ENCODE measurements at regions not wholly inside any gene's neighbourhood (a gene's known extent, or its start where the extent isn't known, plus 50 kb on each side); places are given as distances from the start of the nearest gene placed in this dataset.

DNA sequence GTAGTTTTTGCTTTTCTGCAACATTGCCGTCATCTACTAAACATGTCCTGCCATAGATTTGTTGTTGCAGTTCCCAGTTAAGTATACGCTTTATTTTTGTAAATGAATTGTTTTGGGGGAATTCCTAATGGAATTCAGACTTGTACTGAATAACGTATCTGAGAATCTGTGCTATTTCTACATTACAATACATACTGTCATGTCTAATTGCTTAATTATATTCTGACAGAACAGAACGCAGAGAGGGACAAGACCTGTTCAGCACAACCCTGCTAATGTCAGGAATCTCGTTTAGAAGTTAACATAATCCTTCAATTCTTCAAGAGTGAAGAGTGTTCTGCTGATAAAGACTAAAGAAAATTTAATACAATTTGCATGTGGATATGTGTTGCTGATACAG is 861.1 kb upstream of the KLHL1 start:
- DNase-seq = no peak

DNA sequence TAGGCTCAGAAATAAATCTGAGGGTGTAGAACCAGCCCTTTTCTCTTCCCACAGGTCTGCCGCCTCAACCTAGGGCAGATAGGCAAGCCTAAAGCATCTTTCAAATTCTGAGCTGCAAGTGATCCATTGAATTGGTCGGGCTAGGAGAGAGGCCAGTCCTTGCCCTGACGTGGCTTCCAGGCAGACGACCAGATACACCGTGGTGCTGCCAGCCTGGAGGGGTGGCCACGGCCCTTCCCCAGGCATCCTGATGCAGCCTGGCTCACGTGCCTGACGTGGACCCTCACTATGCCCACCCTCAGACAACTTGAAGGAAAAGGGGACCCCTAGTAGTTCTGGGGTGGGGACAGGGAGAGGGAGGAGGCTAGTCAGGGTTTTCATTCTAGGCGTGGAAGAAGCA is 859.3 kb upstream of the KLHL1 start:
- no peak for DNase-seq

DNA sequence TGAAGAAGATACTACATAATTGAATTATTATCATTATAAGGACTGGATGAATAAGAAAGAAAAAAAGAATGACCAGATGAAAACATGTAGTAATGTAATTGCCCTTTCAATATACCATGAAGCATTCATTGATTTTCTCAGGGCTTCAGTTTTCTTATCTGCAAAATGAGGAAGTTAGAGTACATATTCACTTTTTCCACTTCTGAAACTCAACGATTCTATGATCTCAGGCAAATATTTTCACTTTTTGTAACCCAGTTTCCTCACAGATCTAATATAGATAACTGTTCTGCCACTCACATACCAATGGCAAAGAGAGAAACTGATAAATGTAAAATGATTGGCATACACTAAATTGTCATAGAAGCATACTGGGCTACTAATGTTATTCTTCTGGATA is 856.6 kb upstream of the KLHL1 start:
- DNase-seq = no peak

DNA sequence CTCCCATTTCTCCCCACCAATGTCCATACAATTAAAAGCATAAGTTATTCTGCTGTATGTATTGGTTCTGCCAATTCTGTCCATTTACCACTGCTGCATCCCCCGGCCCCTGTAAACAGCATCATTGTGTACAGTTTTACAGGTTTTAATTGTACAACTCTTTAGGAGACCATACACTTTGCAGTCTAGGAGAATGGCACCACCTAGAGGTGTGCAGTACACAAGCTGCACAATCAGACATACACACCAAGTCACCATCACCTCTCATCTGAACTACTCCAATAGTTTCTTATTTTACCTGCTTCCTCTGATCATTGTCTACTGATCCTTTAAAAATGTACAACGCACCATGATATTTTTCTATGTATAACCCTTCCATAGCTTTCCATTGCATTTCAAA is 855.9 kb upstream of the KLHL1 start:
- DNase-seq = no peak

DNA sequence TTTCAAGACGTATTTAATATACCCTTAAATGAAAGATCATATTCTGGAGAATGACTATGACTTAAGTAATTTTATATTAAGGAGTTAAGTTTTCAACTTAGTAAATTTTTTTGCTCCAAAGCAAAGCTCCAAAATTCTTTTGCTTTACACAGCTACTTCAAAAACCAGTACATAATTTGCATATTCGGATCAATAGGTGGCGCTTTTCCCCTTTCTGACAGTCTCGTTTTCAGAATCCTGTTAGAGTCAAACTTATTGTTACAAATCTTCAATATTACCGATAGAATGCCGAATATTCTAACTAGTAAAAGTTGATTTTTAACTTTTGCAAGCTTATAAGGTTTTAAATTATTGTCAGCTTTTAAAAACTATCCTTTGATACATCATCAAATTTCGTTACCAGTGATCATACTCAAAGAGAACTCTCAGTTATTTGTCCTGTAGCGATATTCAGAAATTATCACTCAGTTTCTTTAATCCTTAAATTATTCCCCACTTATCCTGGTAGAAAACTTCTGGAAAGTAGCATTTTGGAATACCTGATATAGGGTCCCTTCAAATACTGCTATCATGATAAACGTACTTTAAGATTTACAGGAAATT is 852.7 kb upstream of the KLHL1 start:
- DNase-seq = peak; percentile 0

DNA sequence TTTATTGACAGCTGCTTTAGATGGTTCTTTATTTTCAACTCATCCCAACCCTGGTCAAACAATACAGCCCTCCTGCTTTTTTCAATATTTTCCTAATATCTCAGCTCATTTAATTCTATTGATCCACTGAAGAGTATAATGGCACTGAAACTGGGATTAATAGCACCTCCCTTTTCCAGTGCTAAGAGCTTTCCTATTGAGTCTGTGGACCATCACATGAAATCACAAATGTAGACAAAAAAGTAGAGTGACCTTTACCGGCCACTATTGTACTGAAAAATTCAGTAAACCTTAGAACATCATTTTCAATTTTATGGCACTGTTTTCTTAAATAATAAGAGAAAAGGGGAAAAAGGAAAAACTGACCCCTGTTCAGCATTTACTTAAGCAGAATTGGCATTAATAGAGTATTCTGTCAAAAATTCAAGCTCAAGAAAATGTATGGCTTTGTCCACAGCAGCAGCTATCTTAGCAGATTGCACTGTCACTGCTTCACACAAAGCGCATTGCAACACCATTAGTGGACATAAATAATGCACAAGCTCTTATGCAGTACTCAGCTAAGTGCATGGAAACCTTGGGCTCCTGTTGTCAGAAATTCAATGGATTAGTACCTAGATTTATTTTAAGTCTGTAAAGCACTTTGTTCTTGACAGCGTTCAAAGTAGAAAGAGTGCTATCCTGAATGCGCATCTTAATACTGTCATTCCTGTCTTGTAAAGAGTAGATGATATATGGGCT is 851.0 kb upstream of the KLHL1 start:
- DNase-seq = no peak

DNA sequence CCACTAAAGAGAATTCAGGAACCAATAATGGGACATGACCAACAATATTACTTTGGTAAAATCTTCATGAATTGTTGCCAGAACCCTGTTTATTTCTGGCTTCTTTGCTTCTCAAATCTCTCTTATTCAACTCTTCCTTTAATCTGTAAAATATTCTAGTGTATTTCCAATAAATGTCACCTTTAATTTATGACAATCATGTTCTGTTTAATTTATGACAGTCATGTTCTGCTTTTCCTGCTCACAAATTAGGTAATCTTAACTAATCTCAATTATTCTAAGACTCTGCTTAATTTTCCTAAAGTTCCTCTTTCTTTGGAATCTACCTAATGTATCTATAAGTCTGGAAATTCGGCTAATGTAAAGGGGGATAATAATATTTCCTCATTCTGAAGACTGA is 847.6 kb upstream of the KLHL1 start:
- no peak for DNase-seq

DNA sequence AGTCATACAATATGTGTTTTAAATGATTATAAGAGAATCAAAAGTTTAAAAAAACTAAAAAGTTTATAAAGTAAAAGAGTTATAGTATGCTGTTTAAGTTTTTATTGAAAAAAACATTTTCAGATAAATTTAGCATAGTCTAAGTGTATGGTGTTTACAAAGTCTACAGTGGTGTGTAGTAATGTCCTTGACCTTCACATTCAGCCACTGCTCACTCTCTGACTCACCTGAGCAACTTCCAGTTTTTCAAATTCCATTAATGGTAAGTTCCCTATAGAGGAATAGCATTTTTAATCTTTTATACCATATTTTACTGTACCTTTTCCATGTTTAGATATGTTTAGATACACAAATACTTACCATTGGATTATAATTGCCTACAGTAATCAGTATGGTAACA is 842.4 kb upstream of the KLHL1 start:
- DNase-seq = no peak

DNA sequence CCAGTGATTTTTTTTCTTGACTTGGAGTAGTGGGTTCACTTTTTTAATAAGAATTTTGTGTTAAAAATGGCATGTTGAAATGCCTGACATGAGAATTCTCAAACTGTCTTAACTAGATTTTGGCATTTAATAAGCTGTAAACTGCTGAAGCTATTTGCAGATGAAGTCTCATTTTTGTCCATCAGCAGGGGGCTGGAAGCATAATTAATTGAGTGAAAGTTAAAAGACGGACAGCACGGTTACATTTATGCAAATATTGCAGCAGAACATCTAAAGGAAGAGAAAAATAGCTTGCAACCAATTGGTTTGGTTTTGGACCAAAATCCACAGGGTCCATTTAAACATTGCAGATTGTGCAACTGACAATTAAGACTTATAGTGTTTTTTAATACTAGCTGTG is 837.3 kb upstream of the KLHL1 start:
- no peak for DNase-seq

DNA sequence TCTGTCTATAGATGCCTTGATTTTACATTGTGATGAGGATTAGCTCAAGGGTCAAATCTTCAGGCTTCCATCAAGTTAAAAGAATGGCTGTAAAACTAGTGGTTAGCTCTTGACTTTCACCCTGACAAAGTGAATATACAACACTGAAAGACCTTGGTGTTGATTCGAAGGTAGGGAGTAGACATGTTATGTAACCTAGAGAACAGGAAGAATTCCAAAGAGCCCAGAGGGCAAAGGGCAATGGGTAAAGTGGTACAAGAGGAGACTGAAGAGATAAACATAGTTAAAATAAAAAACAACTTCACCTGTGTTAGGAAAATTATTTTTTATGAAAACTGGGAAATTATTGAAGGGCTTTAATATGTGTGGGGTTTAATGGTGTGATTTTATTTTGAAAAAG is 833.2 kb upstream of the KLHL1 start:
- no peak for DNase-seq

DNA sequence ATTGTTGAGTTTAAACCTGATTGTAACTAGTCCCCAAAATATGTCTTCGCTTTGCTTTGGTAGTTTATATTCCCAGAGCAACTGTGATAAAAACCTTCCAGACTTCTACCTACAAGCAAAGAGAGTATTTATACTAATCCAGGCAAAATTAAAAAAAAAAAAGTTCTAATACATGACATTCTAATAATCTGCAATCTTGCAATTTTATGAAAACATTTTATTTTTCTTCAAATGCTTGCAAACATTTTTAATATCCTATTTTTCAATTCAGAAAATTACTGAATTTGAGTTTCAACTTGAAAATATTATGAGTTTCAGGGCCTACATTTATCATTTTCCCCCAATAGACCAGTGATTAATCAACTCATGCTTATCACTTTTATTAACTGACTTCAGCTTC is 830.2 kb upstream of the KLHL1 start:
- DNase-seq = no peak

DNA sequence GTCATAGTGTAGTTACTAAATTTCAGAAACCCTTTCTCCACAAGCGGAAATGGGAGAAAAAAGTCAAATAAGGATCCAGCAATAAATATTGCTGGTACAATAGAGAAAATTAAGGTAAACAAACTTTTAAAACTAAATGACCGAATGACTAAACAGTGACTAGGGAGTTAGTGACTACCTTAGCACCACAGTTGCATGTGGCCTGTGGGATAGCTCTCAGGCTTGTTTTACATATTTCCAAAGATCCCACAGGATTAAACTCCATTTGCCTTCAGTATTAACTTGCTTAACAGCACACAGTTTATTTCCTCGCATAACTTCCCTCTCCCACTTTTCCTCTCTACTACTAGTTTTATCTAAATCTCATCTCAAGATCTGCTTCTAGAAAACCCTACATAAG is 824.3 kb upstream of the KLHL1 start:
- DNase-seq = no peak

DNA sequence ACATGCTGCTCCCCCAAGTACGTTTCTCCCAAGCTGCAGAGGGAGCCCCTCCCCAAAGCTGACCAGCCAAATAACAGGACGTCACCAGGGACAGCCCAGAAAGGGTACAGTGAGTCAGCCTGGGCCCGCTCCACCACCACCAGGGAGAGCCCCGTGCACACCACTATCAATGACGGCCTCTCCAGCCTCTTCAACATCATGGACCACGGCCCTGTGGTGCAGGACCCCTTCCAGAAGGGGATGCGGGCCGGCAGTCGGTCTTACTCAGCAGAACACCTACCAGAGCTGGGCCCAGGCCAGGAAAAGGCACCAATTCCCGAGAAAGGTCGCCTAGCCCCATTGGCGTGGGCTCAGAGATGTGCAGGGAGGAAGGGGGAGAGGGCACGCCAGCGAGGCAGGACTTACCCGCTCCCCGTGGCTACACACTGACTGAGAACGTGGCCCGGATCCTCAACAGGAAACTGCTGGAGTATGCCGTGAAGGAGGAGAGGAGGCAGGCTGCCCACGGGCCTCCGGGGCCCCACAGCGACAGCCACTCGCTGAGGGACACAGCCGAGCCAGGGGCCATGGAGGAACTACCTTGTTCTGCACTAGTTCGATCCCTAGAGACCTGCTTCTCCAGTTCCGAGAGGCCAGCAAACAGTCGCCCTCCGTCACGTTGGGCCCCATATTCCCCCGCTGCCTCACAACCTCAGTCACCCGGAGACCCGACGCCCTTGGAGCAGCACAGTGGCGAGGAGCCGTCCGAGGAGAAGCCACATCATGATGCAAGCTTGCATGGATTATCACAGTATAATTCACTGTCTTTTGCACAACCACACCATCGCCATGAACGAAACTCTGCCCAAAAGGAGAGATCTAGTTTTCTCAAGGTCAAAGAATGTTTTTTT is 815.9 kb upstream of the KLHL1 start:
- DNase-seq = no peak

DNA sequence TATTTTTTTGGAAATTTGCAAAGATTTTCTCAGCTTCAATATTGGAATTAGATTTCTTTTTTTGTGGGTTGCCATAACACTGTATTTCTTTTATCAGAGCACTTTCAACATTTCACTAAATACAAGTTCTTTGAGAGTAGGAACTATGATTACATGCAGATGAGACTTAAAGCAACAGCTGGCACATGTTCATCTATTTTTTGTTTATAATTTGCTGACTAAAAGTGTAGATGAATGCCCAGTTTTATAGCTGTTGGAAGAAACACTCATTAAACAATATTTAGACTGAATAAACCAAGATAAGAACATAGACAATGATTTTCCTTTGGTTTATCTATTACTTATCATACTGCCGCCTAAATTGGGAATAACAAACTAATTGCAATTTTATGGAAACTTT is 803.0 kb upstream of the KLHL1 start:
- no peak for DNase-seq

DNA sequence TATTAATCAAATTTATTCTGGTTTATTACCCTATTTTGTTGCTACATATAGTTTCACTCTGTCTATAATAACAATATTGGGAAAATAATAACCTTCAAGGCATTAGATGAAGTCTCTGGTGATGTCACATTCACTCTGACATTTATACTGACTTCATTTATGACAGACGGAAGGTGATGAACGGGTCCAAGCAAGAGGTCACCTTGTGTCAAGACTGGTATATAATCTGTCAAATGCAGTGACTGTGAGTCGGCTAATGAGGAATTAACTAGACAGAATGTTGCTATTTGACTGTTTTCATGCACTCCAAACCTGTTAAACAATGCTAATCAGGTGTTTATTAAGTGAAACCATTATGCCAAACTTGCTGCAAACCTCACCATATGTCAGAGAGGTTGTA is 800.5 kb upstream of the KLHL1 start:
- no peak for DNase-seq

DNA sequence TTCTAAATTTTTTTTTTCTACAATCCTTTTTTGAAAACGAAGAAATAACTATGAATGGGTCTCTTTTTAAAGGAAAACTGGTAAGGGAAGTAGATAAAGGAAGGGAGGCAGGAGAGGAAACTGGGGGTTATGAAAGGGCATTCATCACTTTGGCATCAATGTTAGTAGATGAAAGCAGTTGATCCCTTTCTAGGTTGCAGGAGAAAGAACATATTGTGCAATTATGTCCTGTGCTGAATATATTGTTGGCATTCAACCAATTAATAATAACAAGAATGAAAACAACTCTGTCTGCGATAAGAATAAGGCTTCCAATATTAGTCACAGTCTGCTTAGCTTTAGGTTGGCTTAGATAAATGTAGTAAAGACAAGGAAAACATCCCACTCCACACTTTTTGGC is 796.8 kb upstream of the KLHL1 start:
- DNase-seq = no peak

DNA sequence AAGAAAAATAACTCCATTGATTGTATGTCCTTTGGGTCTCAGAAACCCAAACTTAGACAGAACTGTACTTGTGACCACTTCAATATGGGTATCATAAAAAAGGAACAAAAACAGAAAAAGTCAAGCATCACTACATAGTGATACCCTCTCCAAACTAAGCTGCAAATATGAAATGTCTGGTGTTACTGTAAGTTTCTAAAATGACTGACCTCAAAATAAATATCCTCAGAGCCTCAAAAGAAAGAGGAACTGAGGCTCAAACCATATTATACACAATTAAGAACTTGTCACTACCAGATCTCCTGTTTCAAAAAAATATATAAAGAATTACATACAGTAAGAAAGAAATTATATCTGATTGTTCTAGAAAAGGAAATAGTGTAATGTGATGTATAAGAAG is 787.9 kb upstream of the KLHL1 start:
- DNase-seq = no peak

DNA sequence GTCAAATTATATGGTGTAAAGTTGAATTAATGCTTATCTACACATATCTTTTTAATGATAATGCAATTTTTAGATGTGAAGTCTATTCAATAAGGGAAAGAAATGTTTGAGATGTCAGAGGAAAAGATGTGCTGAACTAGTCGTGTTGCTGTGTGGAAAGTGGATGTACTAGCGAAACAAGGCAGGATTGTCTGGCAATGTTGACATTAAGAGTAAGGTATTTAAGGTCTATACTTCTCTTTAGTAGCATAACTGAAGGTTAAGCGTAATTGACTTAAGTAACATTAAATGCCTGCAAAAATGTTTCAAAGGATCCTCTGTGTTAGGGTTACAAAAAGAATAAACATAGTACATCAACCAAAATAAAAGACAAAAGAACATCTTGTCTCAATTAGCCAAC is 787.3 kb upstream of the KLHL1 start:
- DNase-seq = no peak

DNA sequence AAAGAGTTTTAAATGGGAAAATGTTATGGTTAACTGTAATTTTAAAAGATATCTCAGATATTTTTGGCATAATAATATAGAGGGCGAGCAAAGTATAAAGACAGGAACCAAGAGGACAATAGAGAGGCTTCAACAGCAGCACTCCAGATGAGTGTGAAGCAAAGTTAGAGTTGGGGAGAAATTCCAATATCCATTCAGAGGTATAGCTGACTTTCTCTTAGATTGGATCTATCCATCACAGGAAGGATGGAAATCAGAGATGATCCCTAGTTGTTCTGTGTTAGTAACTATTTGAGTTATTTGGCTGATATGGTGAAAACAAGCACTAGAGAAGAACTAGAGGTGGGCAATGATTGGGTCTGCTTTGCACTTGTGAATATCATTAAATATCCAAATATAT is 786.0 kb upstream of the KLHL1 start:
- no peak for DNase-seq

DNA sequence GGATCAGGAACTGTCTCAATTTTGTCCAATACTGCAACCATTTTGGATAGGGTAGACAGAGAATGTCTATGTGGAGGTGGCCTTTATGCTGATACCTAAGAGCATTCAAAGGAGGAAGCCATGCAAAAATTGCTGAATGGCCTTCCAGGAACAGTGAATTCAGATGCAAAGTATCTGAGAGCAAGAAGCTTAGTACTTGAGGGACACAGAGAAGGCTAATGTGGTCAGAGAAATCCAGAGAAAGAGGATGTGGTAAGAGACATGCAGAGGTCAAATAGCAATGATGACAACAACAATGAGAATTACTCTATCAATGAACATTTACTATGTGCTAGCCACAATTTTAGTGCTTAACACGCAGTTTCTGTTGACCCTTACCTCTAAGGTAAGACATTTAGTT is 785.6 kb upstream of the KLHL1 start:
- no peak for DNase-seq

DNA sequence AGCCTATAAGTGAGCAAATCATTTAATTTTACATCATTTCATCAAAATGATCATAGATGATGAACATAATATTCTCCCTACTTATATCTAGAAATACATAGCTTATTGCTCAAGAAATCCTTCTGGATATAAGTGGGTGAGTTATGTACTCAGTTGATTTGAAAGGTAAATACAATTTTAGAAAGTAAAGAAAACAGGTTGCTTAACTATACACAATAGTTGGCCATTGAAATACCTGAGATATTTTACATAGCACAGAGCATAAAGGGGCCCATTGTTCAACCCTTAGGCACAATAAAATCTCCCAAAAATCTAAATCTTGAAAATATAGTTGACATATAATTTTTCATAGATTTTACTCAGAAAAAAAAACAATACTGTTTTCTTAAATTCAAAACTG is 782.0 kb upstream of the KLHL1 start:
- DNase-seq = no peak

DNA sequence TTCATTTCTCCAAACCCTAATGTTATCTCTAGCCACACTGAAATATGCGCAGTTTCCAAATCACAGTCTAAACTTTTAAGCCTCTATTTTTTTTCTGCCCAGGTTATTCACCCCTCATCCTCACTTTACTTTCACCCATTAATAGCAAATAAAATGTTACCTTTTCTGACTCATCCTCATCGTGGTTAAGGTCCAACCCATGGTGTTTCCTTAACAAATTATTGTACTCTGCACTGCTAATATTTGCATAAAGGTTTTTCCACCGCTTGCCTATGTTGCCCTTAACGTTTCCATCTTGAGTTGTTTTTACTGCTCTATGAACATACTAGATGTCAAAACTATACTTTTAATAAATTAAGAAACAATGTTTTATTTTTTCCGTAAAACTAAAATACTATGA is 780.9 kb upstream of the KLHL1 start:
- DNase-seq = no peak

DNA sequence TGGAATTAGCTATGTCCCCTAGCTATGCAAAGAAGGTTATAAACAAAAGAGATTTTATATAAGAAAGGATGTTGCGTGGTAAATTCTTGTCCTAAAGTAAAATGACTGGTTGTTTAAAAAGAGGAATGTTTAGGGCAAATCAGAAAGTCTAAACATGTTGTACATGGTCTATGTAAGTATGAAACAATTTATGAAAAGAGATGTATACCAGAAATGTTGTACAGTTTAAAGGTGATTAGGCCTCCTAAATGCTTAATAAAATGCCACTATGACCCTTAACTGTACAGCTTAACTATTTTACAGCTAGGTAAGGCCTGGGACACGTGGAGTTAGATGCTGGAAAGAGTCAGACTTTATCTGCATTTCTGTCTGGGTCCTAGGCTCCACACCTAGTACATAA is 775.9 kb upstream of the KLHL1 start:
- no peak for DNase-seq

DNA sequence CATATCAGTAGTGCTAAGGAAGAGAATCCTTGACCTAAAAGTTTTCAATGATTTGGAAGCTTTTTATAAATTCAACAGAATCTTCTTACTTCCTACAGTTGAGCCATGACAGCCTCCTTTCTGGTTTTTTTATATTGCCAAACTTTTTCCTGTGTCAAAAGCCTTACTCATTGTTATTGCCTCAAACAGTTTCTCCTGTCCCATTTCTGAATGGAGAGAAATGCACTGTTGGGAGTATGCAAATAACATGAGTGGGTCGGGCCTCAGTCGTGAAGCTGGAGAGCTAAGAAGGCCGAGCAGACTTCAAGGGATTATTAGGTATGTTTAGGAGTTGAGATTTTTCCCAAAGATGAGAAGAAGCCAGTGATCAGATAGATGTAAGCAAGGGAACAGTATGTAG is 766.4 kb upstream of the KLHL1 start:
- DNase-seq = no peak
